Testis (tissue), 2 donors: ENCODE measurements at regions not wholly inside any gene's neighbourhood (a gene's known extent, or its start where the extent isn't known, plus 50 kb on each side); places are given as distances from the start of the nearest gene placed in this dataset.

Experiments
- DNase-seq: peaks from one replicate; pipeline ENCODE4 v3.0.0-alpha.2; 2019
- H3K27ac ChIP-seq, 2 donors: fragments of 200-600 bp; sonication (generic); one replicate each; pipeline ENCODE4 v1.5.1; 2019
- H3K27me3 ChIP-seq: fragments of 200-600 bp; sonication (generic); one replicate; pipeline ENCODE4 v1.5.1; 2019
- H3K36me3 ChIP-seq: fragments of 200-600 bp; sonication (generic); one replicate; pipeline ENCODE4 v1.5.1; 2017; ENCODE audit warnings: low read depth; ENCODE audit errors: missing control alignments
- H3K4me1 ChIP-seq: fragments of 200-600 bp; sonication (generic); one replicate; pipeline ENCODE4 v1.5.1; 2019
- H3K4me3 ChIP-seq, 2 donors: fragments of 200-600 bp; sonication (generic); one replicate each; pipeline ENCODE4 v1.5.1; 2017 to 2019
- H3K9me3 ChIP-seq: fragments of 200-600 bp; sonication (generic); one replicate; pipeline ENCODE4 v1.5.1; 2017
- CTCF ChIP-seq, 3 experiments: fragments of 450-650 bp in 2 of 3; fragments of 200-600 bp in 1 of 3; sonication (generic) in 1 of 3; IDR thresholded peaks; one replicate each; pipeline ENCODE4 v1.5.1; 2016 to 2019; ENCODE audit warnings: antibody characterized with exemption in 3 of 3, mild to moderate bottlenecking in 2 of 3, moderate library complexity in 1 of 3
- POLR2A ChIP-seq: fragments of 450-650 bp; IDR thresholded peaks from one replicate; pipeline ENCODE4 v1.6.1; 2017; ENCODE audit warnings: antibody characterized with exemption, mild to moderate bottlenecking, moderate library complexity
- WGBS, 2 donors: methylation state at CpG; one replicate each; pipeline ENCODE4 v1.1.5; 2018; 5-methylcytosine and 5-hydroxymethylcytosine counted together
- intact Hi-C: fragments of 100-400 bp; cut with DNase I; formaldehyde crosslinking; loops from one replicate; pipeline ENCODE4 v1.15.1; 2023; ENCODE audit warnings: low total_unique reads

GRCh38 chr9:13013991-13014883 lies 239.4 kb downstream of the LURAP1L start:
- H3K27ac ChIP-seq: no peak overlapping the region
- H3K9me3 ChIP-seq: no peaks in the 10 kb centered on the region
- no peak overlapping the region for H3K4me3 ChIP-seq
- TF ChIP-seq POLR2A (no peak), CTCF (IDR thresholded peaks at IDR 0.05) (no peak)
- 31 to 52% methylated on average over 2 of the region's 2 CpGs for WGBS, 2 donors
- intact Hi-C loops: no loop called here
- no peaks in the 10 kb centered on the region for H3K4me1 ChIP-seq
- H3K36me3 ChIP-seq: no peaks in the 10 kb centered on the region
- no peaks in the 10 kb centered on the region for H3K27me3 ChIP-seq
- DNase-seq: no peak

- DNase-seq: no peak
- H3K4me3 ChIP-seq: no peak overlapping the region
Observed at GRCh38 chr9:13017260-13017659, 242.4 kb downstream of the LURAP1L start.

GRCh38 chr9:13020146-13021040 lies 245.6 kb downstream of the LURAP1L start:
- H3K9me3 ChIP-seq: no peaks in the 10 kb centered on the region

More at GRCh38 chr9:13017260-13017659, 242.4 kb downstream of the LURAP1L start:
- Histone ChIP-seq H3K4me1 (no peaks in the 10 kb centered on the region), H3K36me3 (no peaks in the 10 kb centered on the region), H3K27me3 (no peaks in the 10 kb centered on the region), H3K9me3 (no peaks in the 10 kb centered on the region), H3K27ac (no peak overlapping the region)
- TF ChIP-seq CTCF (IDR thresholded peaks at IDR 0.05) (no peak), POLR2A (no peak)
- intact Hi-C loops: no loop called here

DNA sequence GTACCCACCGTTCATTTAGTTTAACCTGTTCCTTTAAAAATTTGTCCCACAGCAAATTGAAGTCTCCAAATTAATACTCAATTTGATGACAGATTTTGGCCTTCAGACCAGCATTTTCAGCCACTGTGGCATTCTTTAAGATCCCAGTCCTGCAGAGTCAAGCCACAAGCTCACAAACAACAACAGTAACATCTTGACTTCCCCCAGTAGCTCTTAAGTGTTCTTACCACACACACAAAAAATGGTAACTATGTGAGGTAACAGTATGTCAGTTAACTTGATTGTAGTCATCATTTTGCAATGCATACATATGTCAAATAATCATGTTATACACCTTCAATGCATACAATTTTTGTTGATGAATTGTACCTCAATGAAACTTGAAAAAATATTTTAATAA lies 247.9 kb downstream of the LURAP1L start:
- no peak for DNase-seq
- Histone ChIP-seq H3K4me1 (no peaks in the 10 kb centered on the region), H3K27me3 (no peaks in the 10 kb centered on the region), H3K27ac (no peak overlapping the region), H3K36me3 (no peaks in the 10 kb centered on the region), H3K4me3 (no peak overlapping the region), H3K9me3 (no peaks in the 10 kb centered on the region)
- TF ChIP-seq CTCF (IDR thresholded peaks at IDR 0.05) (no peak), POLR2A (no peak)
- intact Hi-C loops: no loop called here
- WGBS, 2 donors: 90 to 93% methylated on average over 1 of the region's 1 CpG

More at GRCh38 chr9:13020146-13021040, 245.6 kb downstream of the LURAP1L start:
- Histone ChIP-seq H3K4me3 (no peak overlapping the region), H3K4me1 (no peaks in the 10 kb centered on the region), H3K27me3 (no peaks in the 10 kb centered on the region), H3K36me3 (no peaks in the 10 kb centered on the region), H3K27ac (no peak overlapping the region)
- intact Hi-C loops: no loop called here
- WGBS, 2 donors: 55 to 62% methylated on average over 5 of the region's 5 CpGs
- TF ChIP-seq POLR2A (no peak), CTCF (IDR thresholded peaks at IDR 0.05) (no peak)
- no peak for DNase-seq
